ENCODE measurements at regions not wholly inside any gene's neighbourhood (a gene's known extent, or its start where the extent isn't known, plus 50 kb on each side); places are given as distances from the start of the nearest gene placed in this dataset.

DNA sequence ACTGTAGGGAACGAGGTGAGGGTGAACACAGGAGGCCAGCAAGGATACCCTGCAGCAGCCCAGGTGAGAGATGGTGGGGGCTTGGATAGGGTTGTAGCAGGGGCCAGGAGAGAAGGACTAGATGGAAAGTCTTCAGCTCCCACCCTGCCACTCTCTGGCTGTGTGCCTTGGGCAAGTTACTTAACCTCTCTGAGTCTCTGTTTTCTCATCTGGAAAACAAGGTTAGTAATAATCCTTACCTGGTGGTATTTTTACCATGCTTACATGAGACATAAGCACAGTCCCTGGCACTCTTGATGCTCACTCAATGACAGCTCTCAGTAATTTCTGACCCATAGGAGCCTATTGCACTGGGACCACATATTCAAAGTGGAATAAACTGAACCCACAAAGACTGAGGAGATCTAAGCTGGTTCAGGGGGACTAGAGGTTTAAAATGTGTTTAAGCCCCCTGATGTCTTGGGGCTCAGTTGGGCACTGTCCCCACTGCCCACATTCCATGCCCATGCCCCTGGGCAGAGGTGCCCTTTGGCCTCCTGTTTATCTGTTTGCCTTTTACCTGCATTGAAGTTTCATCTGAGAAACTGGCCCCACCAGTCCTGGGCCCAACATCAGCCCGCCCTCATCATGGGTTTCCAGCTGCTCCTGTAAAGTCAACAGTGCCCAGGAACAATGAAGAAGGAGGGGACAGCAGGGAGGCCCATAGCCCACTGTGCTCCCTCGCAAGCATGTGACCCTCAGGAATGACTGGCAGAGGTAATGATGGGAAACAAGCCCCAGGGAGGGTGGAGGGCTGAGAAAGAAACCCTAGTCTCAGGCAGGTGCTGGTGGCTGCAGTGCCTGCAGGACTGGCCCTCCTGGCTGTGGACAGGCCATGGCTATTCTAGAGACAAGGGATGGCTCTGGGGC lies 104.0 kb downstream of the VEGFA start:
- ATAC-seq (peak; percentile 46; the same call in 1 of the 2 replicates), DNase-seq (peak; percentile 35)
- H3K36me3 ChIP-seq (ENCODE audit: low read depth, low read length): no peaks in the 10 kb centered on the region
- no peak overlapping the region for H2AFZ ChIP-seq (ENCODE audit: low read length)
- ChIA-PET POLR2A (ENCODE audit: unreplicated experiment) (interaction anchor here (0.5 kb wide), 1 partner anchor 41 kb away, joined by 3 read pairs; no protein-coding TSS in a partner anchor), CTCF (no interaction called here)
- H3K9me2 ChIP-seq (replicated peaks; ENCODE audit: low read length): no peaks in the 10 kb centered on the region
- intact Hi-C loops (cut with micrococcal nuclease): no loop called here
- no TSS peak for BruUV-seq (replicated peaks)
- H3K27ac ChIP-seq (ENCODE audit: low read length): no peak overlapping the region
- H3F3A ChIP-seq (ENCODE audit: low read length, unreplicated experiment): no peaks in the 10 kb centered on the region
- no peak overlapping the region for H3K4me3 ChIP-seq (ENCODE audit: low read length)
- H4K20me1 ChIP-seq (ENCODE audit: low read length): no peaks in the 10 kb centered on the region
- peaks cover 13% of the 10 kb centered on the region for H3K4me1 ChIP-seq (ENCODE audit: insufficient read depth, low read length)
- no peaks in the 10 kb centered on the region for H3K27me3 ChIP-seq (ENCODE audit: low read length)
- H3K79me2 ChIP-seq (ENCODE audit: low read length): no peaks in the 10 kb centered on the region
- H3K9me3 ChIP-seq (ENCODE audit: low read length): no peaks in the 10 kb centered on the region
- 0 out of 2 replicates have a peak overlapping the region, but pooled peaks have one; percentile 8 for H3K4me2 ChIP-seq (ENCODE audit: low read length)
- H3K9ac ChIP-seq (ENCODE audit: low read length): no peak overlapping the region
- TF ChIP-seq, protein P1, sequence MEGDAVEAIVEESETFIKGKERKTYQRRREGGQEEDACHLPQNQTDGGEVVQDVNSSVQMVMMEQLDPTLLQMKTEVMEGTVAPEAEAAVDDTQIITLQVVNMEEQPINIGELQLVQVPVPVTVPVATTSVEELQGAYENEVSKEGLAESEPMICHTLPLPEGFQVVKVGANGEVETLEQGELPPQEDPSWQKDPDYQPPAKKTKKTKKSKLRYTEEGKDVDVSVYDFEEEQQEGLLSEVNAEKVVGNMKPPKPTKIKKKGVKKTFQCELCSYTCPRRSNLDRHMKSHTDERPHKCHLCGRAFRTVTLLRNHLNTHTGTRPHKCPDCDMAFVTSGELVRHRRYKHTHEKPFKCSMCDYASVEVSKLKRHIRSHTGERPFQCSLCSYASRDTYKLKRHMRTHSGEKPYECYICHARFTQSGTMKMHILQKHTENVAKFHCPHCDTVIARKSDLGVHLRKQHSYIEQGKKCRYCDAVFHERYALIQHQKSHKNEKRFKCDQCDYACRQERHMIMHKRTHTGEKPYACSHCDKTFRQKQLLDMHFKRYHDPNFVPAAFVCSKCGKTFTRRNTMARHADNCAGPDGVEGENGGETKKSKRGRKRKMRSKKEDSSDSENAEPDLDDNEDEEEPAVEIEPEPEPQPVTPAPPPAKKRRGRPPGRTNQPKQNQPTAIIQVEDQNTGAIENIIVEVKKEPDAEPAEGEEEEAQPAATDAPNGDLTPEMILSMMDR (conservative IDR thresholded peaks at IDR 0.05; ENCODE audit: low read depth, low read length): no peak
- TF ChIP-seq EZH2phosphoT487 (IDR thresholded peaks at IDR 0.05; ENCODE audit: borderline replicate concordance, low read length) (no peak), EZH2 (IDR thresholded peaks at IDR 0.05; ENCODE audit: low read length, unreplicated experiment) (no peak)

DNA sequence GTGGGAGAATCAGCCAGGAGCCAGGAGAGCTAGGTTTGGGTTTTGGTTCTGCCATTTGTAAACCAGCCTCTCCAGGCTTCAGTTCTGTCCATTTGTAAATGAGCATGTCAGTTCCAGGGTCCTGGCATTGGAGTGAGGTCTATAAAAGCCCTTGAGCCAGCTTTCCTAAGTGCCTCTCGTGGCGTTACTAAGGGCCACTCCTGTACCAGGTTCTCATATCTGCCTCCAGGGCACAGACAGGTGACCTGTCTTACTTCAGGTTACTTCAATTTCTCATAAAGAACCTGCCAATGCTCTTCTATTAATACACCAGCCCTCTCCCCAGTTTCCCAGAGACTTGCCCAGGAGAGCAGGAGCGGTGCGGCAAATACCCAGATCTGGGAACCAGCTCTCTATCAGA lies 101.9 kb downstream of the VEGFA start:
- no peak for DNase-seq
- Histone ChIP-seq H3K9me2 (replicated peaks; ENCODE audit: low read length) (no peaks in the 10 kb centered on the region), H3K4me2 (ENCODE audit: low read length) (no peak overlapping the region), H3K79me2 (ENCODE audit: low read length) (no peaks in the 10 kb centered on the region), H3F3A (ENCODE audit: low read length, unreplicated experiment) (no peaks in the 10 kb centered on the region), H3K27ac (ENCODE audit: low read length) (no peak overlapping the region), H3K27me3 (ENCODE audit: low read length) (no peaks in the 10 kb centered on the region), H2AFZ (ENCODE audit: low read length) (no peak overlapping the region), H3K9ac (ENCODE audit: low read length) (no peak overlapping the region), H4K20me1 (ENCODE audit: low read length) (no peaks in the 10 kb centered on the region), H3K4me1 (ENCODE audit: insufficient read depth, low read length) (peaks cover 13% of the 10 kb centered on the region), H3K4me3 (ENCODE audit: low read length) (no peak overlapping the region), H3K36me3 (ENCODE audit: low read depth, low read length) (no peaks in the 10 kb centered on the region), H3K9me3 (ENCODE audit: low read length) (no peaks in the 10 kb centered on the region)
- TF ChIP-seq EZH2 (IDR thresholded peaks at IDR 0.05; ENCODE audit: low read length, unreplicated experiment) (no peak), EZH2phosphoT487 (IDR thresholded peaks at IDR 0.05; ENCODE audit: borderline replicate concordance, low read length) (no peak)
- TF ChIP-seq, protein P1 (conservative IDR thresholded peaks at IDR 0.05; ENCODE audit: low read depth, low read length): no peak
- intact Hi-C loops (cut with micrococcal nuclease): no loop called here
- ChIA-PET CTCF (no interaction called here), POLR2A (ENCODE audit: unreplicated experiment) (no interaction called here)
- BruUV-seq (replicated peaks): no TSS peak
- ATAC-seq: no peak

DNA sequence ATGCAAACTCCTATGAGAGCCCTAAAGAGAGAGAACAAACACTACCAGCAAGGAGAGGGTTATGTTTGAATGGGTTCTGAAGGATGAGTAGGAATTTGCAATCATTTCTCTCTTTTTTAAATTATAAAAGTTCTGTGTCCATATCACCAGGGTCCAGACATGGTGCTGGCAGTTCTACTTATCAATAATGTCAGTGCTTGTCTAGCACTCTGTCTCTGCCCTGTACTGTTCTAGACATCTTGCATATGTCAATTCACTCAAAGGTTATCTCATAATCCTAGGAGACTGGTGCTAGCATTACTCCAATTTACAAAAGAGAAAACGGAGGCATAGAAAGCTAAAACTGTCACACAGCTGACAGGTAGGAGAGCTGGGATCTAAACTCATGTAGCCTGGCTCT lies 101.3 kb downstream of the VEGFA start:
- no peaks in the 10 kb centered on the region for H3K27me3 ChIP-seq (ENCODE audit: low read length)
- H2AFZ ChIP-seq (ENCODE audit: low read length): no peak overlapping the region
- no peak overlapping the region for H3K27ac ChIP-seq (ENCODE audit: low read length)
- H3K9ac ChIP-seq (ENCODE audit: low read length): no peak overlapping the region
- ChIA-PET CTCF (no interaction called here), POLR2A (ENCODE audit: unreplicated experiment) (no interaction called here)
- H3K36me3 ChIP-seq (ENCODE audit: low read depth, low read length): no peaks in the 10 kb centered on the region
- no peaks in the 10 kb centered on the region for H3K79me2 ChIP-seq (ENCODE audit: low read length)
- no peak overlapping the region for H3K4me3 ChIP-seq (ENCODE audit: low read length)
- intact Hi-C loops (cut with micrococcal nuclease): no loop called here
- TF ChIP-seq EZH2phosphoT487 (IDR thresholded peaks at IDR 0.05; ENCODE audit: borderline replicate concordance, low read length): no peak
- TF ChIP-seq, protein P1 (conservative IDR thresholded peaks at IDR 0.05; ENCODE audit: low read depth, low read length): no peak
- TF ChIP-seq EZH2 (IDR thresholded peaks at IDR 0.05; ENCODE audit: low read length, unreplicated experiment): no peak
- no peaks in the 10 kb centered on the region for H3K9me2 ChIP-seq (replicated peaks; ENCODE audit: low read length)
- ATAC-seq (no peak), DNase-seq (no peak)
- H3F3A ChIP-seq (ENCODE audit: low read length, unreplicated experiment): no peaks in the 10 kb centered on the region
- peaks cover 13% of the 10 kb centered on the region for H3K4me1 ChIP-seq (ENCODE audit: insufficient read depth, low read length)
- H3K4me2 ChIP-seq (ENCODE audit: low read length): no peak overlapping the region
- BruUV-seq (replicated peaks): no TSS peak
- H3K9me3 ChIP-seq (ENCODE audit: low read length): no peaks in the 10 kb centered on the region
- H4K20me1 ChIP-seq (ENCODE audit: low read length): no peaks in the 10 kb centered on the region
